Gastroesophageal sphincter (tissue), 3 donors: ENCODE measurements at regions not wholly inside any gene's neighbourhood (a gene's known extent, or its start where the extent isn't known, plus 50 kb on each side); places are given as distances from the start of the nearest gene placed in this dataset.

Experiments
- POLR2AphosphoS5 ChIP-seq: sonication (generic); formaldehyde crosslinking; IDR thresholded peaks from one replicate; pipeline ENCODE4 v1.6.1; 2017; ENCODE audit warnings: antibody characterized with exemption
- TF ChIP-seq, protein P1 (sequence below), 4 experiments: fragments of 200-600 bp in 2 of 4; fragments of 450-650 bp in 2 of 4; sonication (generic) in 1 of 4; IDR thresholded peaks; one replicate each; pipeline ENCODE4 v1.5.1; 2017 to 2019; ENCODE audit warnings: antibody characterized with exemption in 4 of 4, mild to moderate bottlenecking in 2 of 4, moderate library complexity in 2 of 4

DNA sequence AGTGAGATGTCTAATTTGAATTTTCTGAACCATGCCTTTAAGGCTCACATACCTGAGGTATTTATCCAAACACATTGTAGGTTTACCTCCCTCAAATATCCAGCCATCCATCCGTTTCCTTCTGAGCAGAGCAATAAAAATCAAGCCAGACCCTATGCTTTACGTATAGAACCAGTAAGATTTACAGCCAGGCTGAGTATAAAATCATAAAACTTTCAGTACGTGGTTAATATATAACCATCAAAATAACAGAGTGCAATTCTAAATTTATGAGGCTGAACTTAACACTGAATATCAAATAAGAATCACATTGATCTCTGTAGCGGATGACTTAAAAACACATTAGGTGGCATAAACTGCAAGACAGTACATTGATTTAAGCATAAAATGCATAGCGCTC lies 877.9 kb upstream of the WWC1 start:
- TF ChIP-seq, protein P1, sequence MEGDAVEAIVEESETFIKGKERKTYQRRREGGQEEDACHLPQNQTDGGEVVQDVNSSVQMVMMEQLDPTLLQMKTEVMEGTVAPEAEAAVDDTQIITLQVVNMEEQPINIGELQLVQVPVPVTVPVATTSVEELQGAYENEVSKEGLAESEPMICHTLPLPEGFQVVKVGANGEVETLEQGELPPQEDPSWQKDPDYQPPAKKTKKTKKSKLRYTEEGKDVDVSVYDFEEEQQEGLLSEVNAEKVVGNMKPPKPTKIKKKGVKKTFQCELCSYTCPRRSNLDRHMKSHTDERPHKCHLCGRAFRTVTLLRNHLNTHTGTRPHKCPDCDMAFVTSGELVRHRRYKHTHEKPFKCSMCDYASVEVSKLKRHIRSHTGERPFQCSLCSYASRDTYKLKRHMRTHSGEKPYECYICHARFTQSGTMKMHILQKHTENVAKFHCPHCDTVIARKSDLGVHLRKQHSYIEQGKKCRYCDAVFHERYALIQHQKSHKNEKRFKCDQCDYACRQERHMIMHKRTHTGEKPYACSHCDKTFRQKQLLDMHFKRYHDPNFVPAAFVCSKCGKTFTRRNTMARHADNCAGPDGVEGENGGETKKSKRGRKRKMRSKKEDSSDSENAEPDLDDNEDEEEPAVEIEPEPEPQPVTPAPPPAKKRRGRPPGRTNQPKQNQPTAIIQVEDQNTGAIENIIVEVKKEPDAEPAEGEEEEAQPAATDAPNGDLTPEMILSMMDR (IDR thresholded peaks at IDR 0.05) = no peak
- TF ChIP-seq POLR2AphosphoS5 = no peak
